ENCODE measurements at regions not wholly inside any gene's neighbourhood (a gene's known extent, or its start where the extent isn't known, plus 50 kb on each side); places are given as distances from the start of the nearest gene placed in this dataset.

DNA sequence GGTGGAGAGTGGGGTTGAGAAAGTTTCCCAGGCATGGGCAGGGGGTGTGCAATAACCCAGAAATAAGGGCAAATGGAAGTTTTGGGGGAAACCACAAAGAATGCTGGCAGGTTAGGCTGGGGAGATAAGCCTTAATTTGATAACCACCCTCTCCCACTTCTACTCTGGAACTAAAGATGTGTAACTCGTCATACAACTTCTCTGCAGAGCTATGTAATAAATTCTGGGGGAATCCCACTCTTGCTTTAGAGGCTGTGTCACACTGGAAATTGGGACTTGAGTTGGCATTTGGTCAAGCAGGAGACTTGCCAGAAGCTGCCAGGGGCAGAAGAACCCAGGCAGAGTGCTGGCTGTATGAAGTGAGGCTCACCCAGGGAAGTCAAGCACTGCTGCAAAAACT, 170.9 kb upstream of the CPEB2 start:
- DNase-seq: no peak

DNA sequence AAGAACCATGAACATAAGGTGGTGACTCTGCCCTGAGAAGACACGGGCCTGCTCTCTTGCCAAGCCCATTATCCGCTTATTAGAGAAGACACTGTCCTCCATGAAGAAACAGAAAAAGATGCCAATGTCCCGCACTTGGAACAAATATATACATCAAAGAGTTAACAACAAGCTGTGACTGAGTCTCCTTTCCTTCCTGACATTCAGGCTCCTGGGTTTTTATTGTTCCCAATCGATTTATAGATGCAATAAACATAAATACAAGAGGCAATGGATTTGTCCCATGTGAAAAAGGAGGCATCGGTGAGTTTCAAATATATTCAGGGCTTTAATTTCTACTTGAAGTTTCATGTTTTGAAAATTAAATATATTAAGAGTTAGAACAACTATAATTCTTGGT, 169.2 kb upstream of the CPEB2 start:
- DNase-seq: no peak

DNA sequence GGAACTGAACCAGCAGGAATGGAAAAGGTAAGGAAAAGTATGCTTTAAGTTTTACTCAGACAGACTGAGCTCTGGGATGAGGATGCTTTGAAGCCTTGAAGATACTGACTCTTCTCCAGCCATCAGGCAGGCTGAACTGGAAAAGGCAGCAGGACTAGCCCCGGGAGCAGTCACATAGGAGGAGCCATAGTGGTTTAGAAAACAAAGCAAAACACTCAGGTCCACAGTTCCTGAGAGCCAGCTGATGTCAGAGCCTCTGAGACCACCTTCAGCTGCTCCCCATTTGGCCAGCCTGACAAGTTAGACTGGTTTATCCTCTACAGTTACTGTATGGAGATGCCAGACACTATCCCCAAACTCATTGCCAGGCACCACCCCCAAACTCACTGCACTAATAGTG, 167.9 kb upstream of the CPEB2 start:
- DNase-seq: no peak

DNA sequence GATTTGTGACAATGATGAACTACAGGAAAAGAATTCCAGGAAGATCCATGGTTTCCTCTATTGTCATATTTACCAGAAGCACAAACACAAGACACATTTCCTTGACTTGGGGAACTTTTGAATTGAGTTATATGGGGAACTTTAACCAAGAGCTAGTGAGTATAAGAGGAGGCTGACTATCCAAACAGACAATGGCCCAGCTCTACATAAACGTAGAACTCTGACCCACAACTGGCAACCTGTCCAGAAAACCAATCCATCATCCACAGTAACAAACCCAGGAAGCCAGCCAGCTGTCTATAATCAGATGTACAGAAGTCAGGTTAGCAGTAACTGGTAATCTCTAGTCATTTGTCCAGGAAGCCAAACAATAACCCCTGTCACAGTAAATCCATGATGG, 167.0 kb upstream of the CPEB2 start:
- DNase-seq: no peak

DNA sequence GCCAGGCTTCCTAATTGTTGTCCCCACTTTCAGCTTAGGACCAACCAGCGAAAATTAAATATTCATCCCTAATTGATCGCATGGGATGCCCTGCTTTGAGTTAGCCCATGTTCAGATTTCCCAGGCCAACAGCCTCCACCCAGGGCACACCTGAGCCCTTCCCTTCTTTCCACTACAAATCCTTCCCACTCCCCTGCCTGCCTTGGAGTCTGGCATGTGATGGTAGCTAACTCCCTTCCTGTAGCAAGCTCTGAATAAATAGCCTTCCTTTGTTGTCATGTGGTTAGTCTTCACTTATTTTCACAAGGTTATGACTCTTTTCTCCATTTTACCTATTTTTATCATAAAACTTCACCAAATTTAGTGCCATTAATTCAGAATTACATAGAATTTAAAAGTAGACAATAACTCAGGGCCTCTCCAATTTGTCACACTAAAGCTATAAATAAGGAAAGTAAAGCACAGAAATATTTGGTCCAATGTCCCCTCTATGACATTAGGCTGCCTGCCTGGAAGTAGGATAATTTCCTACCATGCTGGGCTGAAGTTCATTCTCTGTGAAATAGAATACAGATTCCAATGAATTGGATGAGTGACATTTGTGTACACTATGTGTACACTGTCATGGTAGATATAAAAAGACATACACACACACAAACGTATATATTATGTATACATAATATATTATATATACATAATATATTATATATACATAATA, 166.4 kb upstream of the CPEB2 start:
- no peak for DNase-seq

DNA sequence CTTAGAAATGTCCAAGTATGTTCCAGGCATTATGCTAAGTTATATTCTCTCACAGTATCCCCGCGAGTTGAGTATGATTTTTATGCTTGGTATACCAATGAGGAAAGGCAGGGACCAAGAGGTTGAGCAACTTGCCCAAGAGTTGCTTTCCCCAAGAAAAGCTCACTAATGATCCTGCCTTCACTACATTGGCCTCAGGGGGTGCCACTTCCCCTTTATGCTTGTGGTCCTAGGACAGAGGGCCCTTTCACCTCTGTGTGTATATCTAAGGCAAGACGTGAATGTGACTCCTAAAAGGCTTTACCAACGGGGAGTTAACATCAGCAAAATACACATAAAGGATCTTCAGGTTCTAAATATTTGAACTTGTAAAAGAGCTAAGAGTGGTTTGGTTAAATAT, 164.4 kb upstream of the CPEB2 start:
- DNase-seq: no peak

DNA sequence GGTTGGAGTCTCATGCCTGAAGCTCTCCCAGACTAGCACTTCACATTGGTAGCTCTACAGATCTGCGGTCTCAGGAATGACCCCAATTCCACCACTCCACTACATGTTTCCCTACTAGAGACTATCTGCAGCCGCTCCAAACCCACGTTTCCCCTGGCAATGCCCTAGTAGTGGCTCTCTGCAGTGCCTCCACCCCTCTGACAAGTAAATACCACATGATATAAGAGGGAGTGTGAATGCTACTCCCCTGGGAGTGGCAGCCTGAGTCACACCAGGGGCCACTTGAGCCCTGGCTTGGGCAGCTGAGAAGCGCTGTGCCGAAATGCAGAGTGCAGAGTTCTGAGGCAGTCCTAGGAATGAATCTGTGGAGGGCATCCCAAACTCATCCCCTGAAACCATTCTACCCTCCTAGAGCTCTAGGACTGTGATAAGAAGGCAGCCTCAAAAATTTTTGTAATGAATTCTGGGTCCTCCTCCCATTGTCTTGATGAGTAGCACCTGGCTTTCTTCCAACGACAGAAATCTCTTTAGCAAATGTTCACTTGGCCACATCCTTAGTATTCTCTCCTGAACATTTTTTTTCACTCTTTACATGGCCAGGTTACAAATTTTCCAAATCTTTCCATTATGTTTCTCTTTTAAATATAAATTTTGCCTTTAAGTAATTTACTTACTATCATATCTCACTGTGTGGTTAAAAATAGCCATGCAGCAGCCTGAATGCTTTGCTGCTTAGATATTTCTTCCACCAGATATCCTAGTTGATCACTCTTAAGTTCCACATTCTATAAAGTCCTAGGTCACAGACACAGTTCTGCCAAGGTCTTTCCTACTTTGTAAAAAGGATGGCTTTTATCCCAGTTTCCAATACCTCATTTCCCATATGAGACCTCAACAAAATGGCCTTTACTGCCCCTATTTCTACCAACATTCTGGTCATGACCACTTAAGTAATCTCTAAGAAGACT, 160.2 kb upstream of the CPEB2 start:
- DNase-seq: no peak

DNA sequence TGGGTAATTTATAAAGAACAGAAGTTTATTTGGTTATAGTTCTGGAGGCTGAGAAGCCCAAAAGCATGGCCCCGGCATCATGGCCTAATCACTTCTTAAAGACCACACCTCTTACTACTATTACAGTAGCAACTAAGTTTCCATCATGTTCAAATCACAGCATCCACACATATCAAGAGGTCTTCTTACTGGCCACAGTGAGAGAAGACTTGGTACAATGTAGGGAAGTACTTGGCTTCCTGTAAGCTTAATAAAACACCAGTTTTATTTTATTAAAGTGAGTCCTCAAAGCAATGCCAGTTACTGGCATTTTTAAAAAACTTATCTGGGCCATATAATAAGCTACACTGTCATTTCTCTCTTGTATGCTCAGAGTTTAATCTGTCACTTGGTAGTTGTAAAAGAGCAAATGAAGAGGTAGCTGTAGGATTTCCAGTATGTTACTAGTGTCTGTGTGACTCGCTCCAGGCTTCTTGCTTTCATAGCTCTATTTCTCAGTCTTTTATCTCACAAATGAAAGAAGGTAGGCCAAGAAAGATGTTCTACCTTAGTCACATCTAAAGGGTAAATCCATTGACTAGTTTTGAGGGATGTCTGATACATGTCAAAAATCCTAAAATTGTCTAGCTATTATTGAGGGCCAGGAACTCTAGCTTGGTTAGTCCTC, 159.2 kb upstream of the CPEB2 start:
- DNase-seq: no peak

DNA sequence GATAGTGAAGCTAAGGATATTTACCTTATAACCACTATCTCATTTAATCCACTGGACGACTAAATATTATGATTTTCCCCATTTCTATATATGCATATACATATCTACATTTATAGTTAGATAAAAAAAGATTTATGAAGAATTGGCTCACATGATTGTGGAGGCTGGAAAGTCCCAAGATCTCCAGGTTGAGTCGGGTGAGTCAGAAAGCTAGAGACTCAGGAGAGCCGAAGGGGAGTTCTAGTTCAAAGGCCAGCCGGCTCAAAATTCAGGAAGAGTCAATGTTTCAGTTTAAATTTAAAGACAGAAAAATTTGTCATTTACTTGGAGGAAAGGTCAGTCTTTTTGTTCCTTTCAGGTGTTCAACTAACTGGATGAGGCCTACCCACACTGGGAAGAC, 158.2 kb upstream of the CPEB2 start:
- DNase-seq: no peak

DNA sequence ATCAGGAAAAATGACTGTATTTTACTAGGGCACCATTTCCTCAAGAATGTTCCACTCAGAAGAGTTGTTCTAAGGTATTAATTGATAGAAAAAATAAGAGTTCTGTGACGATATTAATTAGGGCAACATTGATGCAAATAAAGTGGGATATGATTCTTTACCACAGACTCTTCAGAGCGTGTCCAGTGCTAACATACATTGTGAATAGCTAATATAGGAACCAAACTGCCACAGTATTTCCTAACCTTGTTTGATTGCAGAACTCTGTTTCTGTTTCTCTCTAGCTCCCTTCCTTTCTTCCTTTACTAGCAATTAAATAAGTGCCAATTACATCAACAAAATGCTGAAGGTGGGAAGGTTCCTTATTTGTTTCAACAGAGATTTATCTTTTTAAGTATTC, 154.1 kb upstream of the CPEB2 start:
- no peak for DNase-seq

DNA sequence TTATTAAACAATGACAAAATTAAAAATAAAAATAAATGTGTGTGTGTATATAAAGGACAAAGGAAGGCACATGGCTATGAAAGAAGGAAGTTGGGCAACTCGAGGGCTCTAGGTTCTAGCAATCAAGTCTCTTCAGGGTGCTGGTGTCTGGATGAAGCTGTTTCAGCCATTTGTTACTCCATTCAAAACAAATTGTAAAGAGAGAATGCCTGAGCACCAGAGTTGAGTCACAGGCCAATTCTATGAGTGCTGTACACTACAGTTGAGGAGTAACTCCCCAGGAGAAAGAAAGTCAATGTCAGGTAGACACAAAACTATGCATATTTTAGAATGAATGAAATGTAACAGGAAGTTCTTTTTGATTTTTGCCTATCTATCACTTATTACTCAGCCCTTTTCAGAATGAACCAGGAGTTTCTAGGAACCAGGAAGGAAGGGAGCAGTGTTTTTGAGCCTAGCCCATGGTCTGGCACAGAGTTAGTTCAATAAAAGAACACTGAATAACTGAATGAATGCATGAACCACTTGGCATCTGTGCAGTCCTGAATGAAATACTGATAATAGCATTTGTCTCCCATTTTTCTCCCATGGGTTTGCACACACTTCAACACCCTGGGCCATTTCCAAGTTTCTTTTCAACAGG, 151.7 kb upstream of the CPEB2 start:
- no peak for DNase-seq

DNA sequence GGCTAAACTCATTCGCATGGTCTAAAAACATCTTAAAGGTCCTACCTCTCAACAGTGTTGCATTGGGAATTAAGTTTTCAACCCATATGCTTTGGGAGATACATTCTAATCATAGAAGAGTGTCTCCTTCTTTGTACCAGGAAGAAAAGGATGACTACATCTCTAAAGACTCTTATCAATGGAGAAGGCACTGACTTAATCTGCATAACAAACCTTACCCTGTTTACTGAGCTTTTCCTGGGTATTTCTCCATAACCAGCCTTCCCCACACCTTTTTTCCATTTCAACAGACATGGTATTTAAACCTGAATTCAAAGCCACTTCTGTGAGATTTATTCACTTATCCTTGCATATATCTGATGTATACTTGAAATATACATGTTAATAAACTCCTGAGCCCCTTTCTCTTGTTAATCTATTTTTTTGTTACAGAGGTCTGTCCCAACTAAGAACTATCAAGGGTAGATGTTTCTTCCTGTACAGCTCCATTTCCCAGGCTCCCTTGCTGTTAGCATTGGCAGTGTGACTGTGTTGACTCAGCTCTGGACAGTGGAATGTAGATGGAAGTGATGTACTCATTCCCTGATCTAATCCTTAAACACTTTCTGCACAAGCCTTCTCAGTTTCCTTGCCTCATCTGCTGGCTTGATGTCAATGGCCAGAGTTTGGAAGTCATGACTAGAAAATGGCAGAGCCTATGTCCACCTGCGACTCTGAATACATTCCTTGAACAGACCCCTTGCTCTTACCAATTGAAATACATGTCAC, 148.9 kb upstream of the CPEB2 start:
- no peak for DNase-seq

DNA sequence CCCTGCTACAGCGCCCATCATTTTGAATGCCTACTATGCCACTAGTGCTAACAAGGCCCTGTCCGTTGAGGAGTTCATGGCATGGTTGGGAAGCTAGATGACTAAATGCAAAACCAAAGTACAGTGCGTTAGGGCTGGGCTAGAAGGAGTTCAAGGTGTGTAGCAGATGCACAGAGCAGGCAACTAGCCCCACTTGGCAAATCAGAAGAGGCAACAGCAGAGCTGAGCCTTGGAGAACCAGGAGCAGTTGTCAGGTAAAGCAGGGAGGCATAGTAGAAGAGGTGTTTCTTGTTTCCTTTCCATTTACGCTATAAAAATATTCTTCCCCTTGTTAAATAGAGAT, 146.6 kb upstream of the CPEB2 start:
- DNase-seq: no peak

DNA sequence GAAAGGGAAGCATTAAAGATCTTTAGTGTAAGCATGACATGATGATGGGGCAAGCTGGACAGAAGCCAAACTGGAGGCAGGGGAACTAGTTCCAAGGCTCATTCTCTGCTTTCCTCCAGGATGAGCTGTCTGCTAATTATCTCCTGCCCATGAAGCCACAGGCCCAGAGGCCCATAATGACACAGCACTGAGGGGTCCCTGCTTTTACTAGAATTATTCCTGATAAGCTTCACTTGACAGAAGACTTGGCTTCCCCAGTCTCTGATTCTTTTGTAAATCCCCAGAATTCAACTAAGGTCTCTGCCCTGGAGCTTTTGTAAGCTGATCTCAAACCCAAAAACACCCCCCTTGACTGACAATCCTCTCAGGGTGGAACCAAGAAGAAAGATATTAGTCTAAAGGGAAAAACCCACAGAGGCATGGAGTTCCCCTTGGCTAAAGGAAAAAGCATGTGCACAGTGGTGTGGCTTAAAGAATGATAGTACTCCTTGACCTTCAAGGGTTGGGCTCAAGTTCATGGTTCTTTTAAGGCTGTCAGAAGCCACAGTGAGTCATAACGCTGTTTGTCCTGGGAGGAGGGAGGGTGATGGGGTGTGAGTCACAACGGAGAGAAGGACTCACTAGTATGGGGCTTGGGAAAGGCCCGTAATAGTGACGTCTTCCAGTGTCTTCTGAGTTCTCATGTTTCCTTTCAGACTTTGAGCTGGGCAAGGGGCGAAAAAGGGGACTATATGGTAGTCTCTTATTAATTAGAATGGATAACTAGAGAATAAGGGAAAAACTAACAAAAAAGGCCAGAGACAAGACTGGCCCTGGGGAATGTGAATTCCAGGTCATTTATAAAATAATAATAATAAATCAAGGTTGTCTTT, 146.0 kb upstream of the CPEB2 start:
- no peak for DNase-seq

DNA sequence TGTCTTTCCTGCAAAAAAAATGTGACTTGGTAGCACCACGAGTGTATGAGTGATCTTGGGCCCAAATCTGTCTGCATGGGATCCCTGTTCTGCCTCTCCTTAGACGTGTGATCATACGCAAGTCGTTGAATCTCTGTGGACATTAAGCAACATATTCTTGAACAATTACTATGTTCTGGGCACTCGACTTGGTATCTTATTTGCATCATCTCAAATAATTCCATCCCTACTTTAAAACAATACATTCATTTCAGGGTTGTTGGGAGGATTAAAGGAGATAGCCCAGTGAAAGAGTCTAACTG, 145.4 kb upstream of the CPEB2 start:
- DNase-seq: no peak

DNA sequence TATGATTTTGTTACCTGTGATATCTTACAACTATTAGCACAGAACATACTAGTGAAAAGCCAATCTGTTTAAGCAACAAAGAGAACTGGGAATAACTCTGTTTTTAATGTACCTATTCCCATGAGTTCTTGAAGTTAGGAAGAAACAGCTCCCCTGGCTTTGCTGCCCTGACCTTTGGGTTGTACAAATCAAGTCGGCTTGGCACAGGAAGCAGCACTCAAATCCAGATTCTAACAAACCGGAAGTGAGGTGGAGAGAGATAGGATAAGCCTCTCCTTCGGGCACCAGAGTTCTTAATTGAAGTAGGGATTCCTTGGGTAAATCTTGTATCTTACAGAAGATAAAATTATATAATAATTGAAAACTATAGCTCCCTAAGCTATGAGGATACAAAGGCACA, 144.8 kb upstream of the CPEB2 start:
- DNase-seq: no peak

DNA sequence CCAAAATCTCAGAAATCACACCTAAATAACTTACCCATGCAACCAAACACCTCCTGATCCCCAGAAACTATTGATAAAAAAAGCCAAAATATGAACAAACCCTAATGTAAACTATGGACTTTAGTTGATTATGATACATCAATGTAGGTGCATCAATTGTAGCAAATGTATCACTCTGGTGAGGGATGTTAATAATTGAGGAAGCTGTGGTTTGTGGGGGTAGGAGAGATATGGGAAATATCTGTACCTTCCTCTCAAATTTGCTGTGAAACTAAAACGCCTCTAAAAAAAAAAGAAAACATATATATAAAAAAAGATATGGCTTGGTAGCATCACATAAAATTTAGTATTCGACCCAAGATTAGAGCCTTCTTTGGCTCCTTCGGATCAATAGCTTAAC, 144.3 kb upstream of the CPEB2 start:
- DNase-seq: no peak

DNA sequence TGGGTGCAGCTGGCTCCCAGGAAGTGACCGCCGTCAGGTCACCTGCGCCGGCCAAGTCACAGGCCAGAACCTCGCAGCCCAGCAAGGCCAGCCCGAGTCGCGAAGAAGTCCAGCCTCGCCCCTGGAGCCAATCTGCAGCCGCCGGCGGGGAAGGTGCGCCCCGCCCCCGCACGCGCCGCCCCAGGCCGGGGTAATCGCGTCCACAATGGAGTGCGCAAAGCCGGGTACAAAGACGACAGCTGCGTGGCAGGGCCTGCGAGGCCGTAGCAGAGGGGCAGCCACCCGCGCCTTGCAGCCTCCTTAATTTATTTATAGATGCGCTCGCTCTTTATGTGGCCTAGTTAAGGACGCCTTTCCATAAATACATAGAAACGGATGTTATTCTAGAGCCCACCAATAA, 139.4 kb upstream of the CPEB2 start:
- DNase-seq: no peak

DNA sequence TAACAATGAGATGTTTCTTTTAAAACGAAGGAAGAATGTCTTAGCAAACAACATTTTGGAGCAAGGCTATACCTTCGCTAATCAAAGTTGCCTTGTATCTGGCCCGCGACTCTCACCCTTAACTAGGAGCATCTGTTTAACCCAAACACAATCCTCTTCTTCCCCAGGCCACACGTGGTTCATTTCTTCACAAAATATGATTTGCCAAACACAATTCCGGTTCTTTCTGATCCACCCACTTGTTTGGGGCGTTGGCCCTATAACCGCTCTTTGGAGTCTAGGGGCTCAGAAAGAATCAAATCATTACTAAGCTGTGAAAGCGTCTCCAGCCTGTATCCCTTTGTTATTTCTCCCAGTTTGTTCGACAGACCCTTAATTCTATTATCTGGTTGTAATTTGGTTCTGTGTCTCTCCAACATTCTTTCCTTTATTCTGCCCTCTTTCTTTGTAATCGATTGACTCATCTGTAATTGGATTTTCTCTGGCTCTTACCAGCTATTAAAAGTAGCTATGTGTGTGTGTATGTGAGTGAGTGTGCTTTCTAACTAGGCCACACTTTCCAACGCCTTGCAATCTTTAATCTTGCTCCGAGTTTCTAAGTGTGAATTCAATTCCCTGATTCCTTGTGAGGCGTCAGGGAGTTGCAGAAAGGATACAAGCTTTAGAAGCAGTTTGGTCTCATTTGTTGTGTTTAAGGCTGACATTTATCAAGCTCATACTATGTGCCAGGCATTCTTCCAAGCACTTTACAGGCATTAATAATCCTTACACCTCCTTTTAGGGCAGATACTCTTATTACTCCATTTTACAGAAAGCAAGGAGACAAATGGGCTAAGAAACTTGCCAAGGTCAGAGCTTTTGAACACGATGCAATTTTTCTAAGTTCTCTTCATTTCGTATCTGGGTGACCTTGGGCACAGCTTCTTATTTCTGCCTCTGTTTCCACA, 138.6 kb upstream of the CPEB2 start:
- no peak for DNase-seq

DNA sequence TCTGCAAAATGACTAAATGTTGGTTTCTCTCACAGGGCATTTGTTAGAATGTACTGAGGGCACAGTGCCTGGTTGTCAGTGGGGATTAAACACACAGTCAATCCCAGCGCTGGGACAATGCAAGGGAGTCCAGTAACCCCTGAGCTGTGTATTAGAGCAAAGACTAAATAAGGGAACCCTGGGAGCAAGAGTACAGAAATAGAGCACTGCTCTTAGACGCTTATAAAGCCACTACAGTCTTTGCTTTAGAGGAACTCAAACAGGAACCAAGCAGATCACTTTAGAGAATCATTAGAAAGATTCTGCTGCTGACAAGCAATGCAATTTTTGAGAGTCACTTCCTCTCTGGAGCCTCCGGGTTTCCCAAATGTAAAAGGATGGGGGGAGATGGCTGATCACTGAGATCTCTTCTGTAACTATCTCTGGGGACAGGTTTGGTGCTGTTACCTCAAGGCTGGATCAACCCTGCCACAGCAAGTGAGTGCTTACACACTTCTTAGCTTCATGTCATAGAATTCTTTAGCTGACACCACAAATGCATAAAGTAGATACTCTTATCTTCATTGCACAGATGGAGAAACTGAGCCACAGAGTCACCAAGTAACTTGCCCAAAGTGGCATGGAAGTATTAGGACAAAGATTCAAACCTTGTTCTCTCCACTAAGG, 137.8 kb upstream of the CPEB2 start:
- no peak for DNase-seq
